H9 (cell line): ENCODE measurements at regions not wholly inside any gene's neighbourhood (a gene's known extent, or its start where the extent isn't known, plus 50 kb on each side); places are given as distances from the start of the nearest gene placed in this dataset.

ENCODE experiments used
- DNase-seq: peaks from one replicate; pipeline ENCODE4 v3.0.0-alpha.2; 2017
- H2AFZ ChIP-seq: one replicate; pipeline ENCODE4 v1.6.1; 2013; ENCODE audit warnings: mild to moderate bottlenecking, low read length, control low read depth, moderate library complexity
- H2AK5ac ChIP-seq: 2 replicates; pipeline ENCODE4 v1.6.1; 2013; ENCODE audit warnings: low read length, control low read depth, mixed read lengths; ENCODE audit not compliant: insufficient read length
- H2BK120ac ChIP-seq: one replicate; pipeline ENCODE4 v1.6.1; 2013; ENCODE audit warnings: low read depth, mild to moderate bottlenecking, low read length, control low read depth, inconsistent platforms; ENCODE audit not compliant: poor library complexity, severe bottlenecking
- H2BK12ac ChIP-seq: 2 replicates; pipeline ENCODE4 v1.6.1; 2013; ENCODE audit warnings: low read length, control low read depth, mixed read lengths, low read depth; ENCODE audit not compliant: insufficient read length
- H2BK15ac ChIP-seq: 2 replicates; pipeline ENCODE4 v1.6.1; 2013; ENCODE audit warnings: low read depth, low read length, control low read depth
- H2BK20ac ChIP-seq: one replicate; pipeline ENCODE4 v1.6.1; 2013; ENCODE audit warnings: low read depth, mild to moderate bottlenecking, low read length, control low read depth, inconsistent platforms; ENCODE audit not compliant: poor library complexity, severe bottlenecking
- H2BK5ac ChIP-seq: 2 replicates; pipeline ENCODE4 v1.6.1; 2013; ENCODE audit warnings: low read length, control low read depth, mixed read lengths; ENCODE audit not compliant: insufficient read length
- H3K14ac ChIP-seq: 2 replicates; pipeline ENCODE4 v1.6.1; 2013; ENCODE audit warnings: low read length, control low read depth; ENCODE audit not compliant: insufficient read depth
- H3K18ac ChIP-seq: 2 replicates; pipeline ENCODE4 v1.6.1; 2013; ENCODE audit warnings: low read depth, mild to moderate bottlenecking, mixed read lengths, low read length, control low read depth; ENCODE audit not compliant: insufficient read length
- H3K23ac ChIP-seq: 2 replicates; pipeline ENCODE4 v1.6.1; 2013; ENCODE audit warnings: low read length, control low read depth, mixed read lengths, low read depth; ENCODE audit not compliant: insufficient read length
- H3K23me2 ChIP-seq: 2 replicates; pipeline ENCODE4 v1.6.1; 2013; ENCODE audit warnings: low read depth, mild to moderate bottlenecking, mixed read lengths, low read length, control low read depth; ENCODE audit not compliant: insufficient read length, poor library complexity, severe bottlenecking
- H3K27ac ChIP-seq: 2 replicates; pipeline ENCODE4 v1.5.1; 2013; ENCODE audit warnings: low read length, control low read depth, mixed read lengths, low read depth; ENCODE audit not compliant: insufficient read length
- H3K27me3 ChIP-seq: 2 replicates; pipeline ENCODE4 v1.6.1; 2013; ENCODE audit warnings: low read length, control low read depth, inconsistent platforms; ENCODE audit not compliant: insufficient read depth
- H3K4ac ChIP-seq: 2 replicates; pipeline ENCODE4 v1.6.1; 2013; ENCODE audit warnings: low read depth, mild to moderate bottlenecking, control low read depth, inconsistent platforms, low read length, moderate library complexity
- H3K4me1 ChIP-seq: 2 replicates; pipeline ENCODE4 v1.6.1; 2013; ENCODE audit warnings: low read length, control low read depth, inconsistent platforms; ENCODE audit not compliant: insufficient read depth
- H3K4me2 ChIP-seq: 2 replicates; pipeline ENCODE4 v1.6.1; 2013; ENCODE audit warnings: low read length, control low read depth, mixed read lengths; ENCODE audit not compliant: insufficient read length, insufficient read depth
- H3K56ac ChIP-seq: 2 replicates; pipeline ENCODE4 v1.6.1; 2013; ENCODE audit warnings: low read depth, mild to moderate bottlenecking, mixed read lengths, low read length, control low read depth; ENCODE audit not compliant: insufficient read length
- H3K79me1 ChIP-seq: 2 replicates; pipeline ENCODE4 v1.6.1; 2013; ENCODE audit warnings: low read depth, mild to moderate bottlenecking, moderate library complexity, low read length, control low read depth, inconsistent platforms; ENCODE audit not compliant: insufficient read depth, poor library complexity, severe bottlenecking
- H3K79me2 ChIP-seq: 2 replicates; pipeline ENCODE4 v1.6.1; 2013; ENCODE audit warnings: low read length, control low read depth, inconsistent platforms; ENCODE audit not compliant: insufficient read depth
- H3K9ac ChIP-seq: 2 replicates; pipeline ENCODE4 v1.6.1; 2013; ENCODE audit warnings: low read length, control low read depth, mixed read lengths; ENCODE audit not compliant: insufficient read length; ENCODE audit errors: extremely low read depth
- H3K9me3 ChIP-seq: one replicate; pipeline ENCODE4 v1.6.1; 2013; ENCODE audit warnings: low read depth, low read length, inconsistent platforms; ENCODE audit not compliant: control insufficient read depth
- H3T11ph ChIP-seq: one replicate; pipeline ENCODE4 v1.6.1; 2013; ENCODE audit warnings: mild to moderate bottlenecking, low read length, control low read depth, inconsistent platforms
- H4K20me1 ChIP-seq: one replicate; pipeline ENCODE4 v1.6.1; 2013; ENCODE audit not compliant: control insufficient read depth, insufficient read length, insufficient read depth
- H4K5ac ChIP-seq: 2 replicates; pipeline ENCODE4 v1.6.1; 2013; ENCODE audit warnings: low read depth, mild to moderate bottlenecking, mixed read lengths, low read length, control low read depth; ENCODE audit not compliant: insufficient read length
- H4K8ac ChIP-seq: replicated peaks from 2 replicates; pipeline ENCODE4 v1.6.1; 2013; ENCODE audit warnings: low read length, control low read depth, mixed read lengths, low read depth; ENCODE audit not compliant: insufficient read length
- H4K91ac ChIP-seq: 2 replicates; pipeline ENCODE4 v1.6.1; 2013; ENCODE audit warnings: low read depth, mild to moderate bottlenecking, moderate library complexity, mixed read lengths, low read length, control low read depth; ENCODE audit not compliant: insufficient read length
- H3K27ac Mint-ChIP-seq, 3 experiments: 2 replicates in 2 of 3; 3 replicates in 1 of 3; pipeline ENCODE4 v1.8.0; 2020 to 2021; ENCODE audit warnings: mixed read lengths in 3 of 3, mild to moderate bottlenecking in 1 of 3, moderate library complexity in 1 of 3
- H3K27me3 Mint-ChIP-seq: 2 replicates; pipeline ENCODE4 v1.8.0; 2021; ENCODE audit warnings: low read depth, mild to moderate bottlenecking, moderate library complexity, mixed read lengths
- H3K36me3 Mint-ChIP-seq, 3 experiments: 2 replicates in 2 of 3; 3 replicates in 1 of 3; pipeline ENCODE4 v1.8.0; 2020 to 2021; ENCODE audit warnings: low read depth in 3 of 3, mixed read lengths in 3 of 3; ENCODE audit not compliant: insufficient read depth in 1 of 3
- H3K4me1 Mint-ChIP-seq, 2 experiments: 2 replicates each; pipeline ENCODE4 v1.8.0; 2020; ENCODE audit warnings: mixed read lengths in 2 of 2
- H3K4me3 Mint-ChIP-seq, 2 experiments: 2 replicates in 1 of 2; 3 replicates in 1 of 2; pipeline ENCODE4 v1.8.0; 2020 to 2021; ENCODE audit warnings: mild to moderate bottlenecking in 2 of 2, mixed read lengths in 2 of 2, moderate library complexity in 1 of 2
- H3K9me3 Mint-ChIP-seq, 2 experiments: 2 replicates in 1 of 2; 3 replicates in 1 of 2; pipeline ENCODE4 v1.8.0; 2020; ENCODE audit warnings: mild to moderate bottlenecking in 2 of 2, mixed read lengths in 2 of 2, moderate library complexity in 1 of 2
- CTCF ChIP-seq: fragments of 200-600 bp; sonication (generic); conservative IDR thresholded peaks from 3 replicates; pipeline ENCODE4 v1.8.0; 2021; ENCODE audit warnings: antibody characterized with exemption, mild to moderate bottlenecking
- WGBS: extraction: QIAGEN DNeasy Blood & Tissue Kit; methylation state at CpG from one replicate; pipeline ENCODE4 v1.1.7; 2013; ENCODE audit warnings: missing lambda C conversion rate, low lambda C conversion rate, mixed read lengths; ENCODE audit not compliant: insufficient read length; ENCODE audit errors: extremely low coverage; 5-methylcytosine and 5-hydroxymethylcytosine counted together

GRCh38 chr4:138740816-138741745 is 274.5 kb upstream of the NOCT start:
- H3K9ac ChIP-seq = no peak overlapping the region
- H3K23ac ChIP-seq = no peak overlapping the region
- no peak overlapping the region for H2BK20ac ChIP-seq
- H3K4ac ChIP-seq = no peak overlapping the region
- H2BK5ac ChIP-seq = no peak overlapping the region
- no peak overlapping the region for H3K18ac ChIP-seq
- H2BK120ac ChIP-seq = no peak overlapping the region
- H4K20me1 ChIP-seq = no peaks in the 10 kb centered on the region
- H3K14ac ChIP-seq = no peak overlapping the region
- no peak overlapping the region for H2BK15ac ChIP-seq
- H3K9me3 ChIP-seq = peaks cover 7% of the 10 kb centered on the region
- H3K27ac Mint-ChIP-seq = no peak overlapping the region
- no peak overlapping the region for H3K4me2 ChIP-seq
- DNase-seq = no peak
- H4K8ac ChIP-seq = no peak overlapping the region
- no peaks in the 10 kb centered on the region for H3K23me2 ChIP-seq
- no peak overlapping the region for H3T11ph ChIP-seq
- H3K4me3 Mint-ChIP-seq = no peak overlapping the region
- H3K27me3 Mint-ChIP-seq = no peaks in the 10 kb centered on the region
- no peaks in the 10 kb centered on the region for H3K79me1 ChIP-seq
- no peak overlapping the region for H2AK5ac ChIP-seq
- peaks cover 4 to 15% (median 5%) of the 10 kb centered on the region in 3 experiments; a peak in 5 of 7 replicates for H3K36me3 Mint-ChIP-seq
- H2BK12ac ChIP-seq = no peak overlapping the region
- H4K91ac ChIP-seq = no peak overlapping the region
- H4K5ac ChIP-seq = no peak overlapping the region
- no peaks in the 10 kb centered on the region for H3K79me2 ChIP-seq
- no peaks in the 10 kb centered on the region for H3K27me3 ChIP-seq
- peaks cover 11 to 12% of the 10 kb centered on the region in 2 experiments for H3K9me3 Mint-ChIP-seq
- no peak overlapping the region for H3K56ac ChIP-seq
- H3K4me1 ChIP-seq = no peaks in the 10 kb centered on the region
- H2AFZ ChIP-seq = no peak overlapping the region
- no peak overlapping the region for H3K27ac ChIP-seq
- WGBS = no CpG with 5 or more reads among the region's 4 CpGs
- H3K4me1 Mint-ChIP-seq = peaks cover 0 to 3% of the 10 kb centered on the region in 2 experiments; a peak in 1 of 4 replicates
- no peak for TF ChIP-seq CTCF
